Renal cortical epithelial cell (primary cell): ENCODE measurements at regions not wholly inside any gene's neighbourhood (a gene's known extent, or its start where the extent isn't known, plus 50 kb on each side); places are given as distances from the start of the nearest gene placed in this dataset.

Experiments used
- DNase-seq: peaks from one replicate; pipeline ENCODE4 v3.0.0-alpha.2; 2011; ENCODE audit warnings: low read depth

DNA sequence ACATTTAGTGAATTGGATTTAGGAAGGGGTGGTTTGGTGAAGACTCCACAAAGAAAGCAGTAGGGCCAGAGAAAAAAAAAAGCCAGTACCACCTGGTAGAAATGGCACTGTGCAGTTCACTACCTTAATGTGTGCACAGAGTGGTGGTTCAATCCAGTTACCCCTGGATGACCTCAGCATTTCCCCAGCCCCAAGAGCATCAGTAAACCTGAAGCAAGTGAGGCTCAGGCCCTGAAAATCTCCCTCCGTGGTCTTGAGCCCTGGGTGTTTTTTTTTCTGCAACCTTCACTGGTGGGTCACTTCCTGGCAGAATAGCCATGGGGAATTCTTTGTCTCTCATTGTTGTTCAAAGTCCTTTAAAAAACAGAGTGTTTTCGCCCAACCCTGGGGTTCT is 202.9 kb downstream of the GADD45G start:
- DNase-seq: peak; percentile 35

DNA sequence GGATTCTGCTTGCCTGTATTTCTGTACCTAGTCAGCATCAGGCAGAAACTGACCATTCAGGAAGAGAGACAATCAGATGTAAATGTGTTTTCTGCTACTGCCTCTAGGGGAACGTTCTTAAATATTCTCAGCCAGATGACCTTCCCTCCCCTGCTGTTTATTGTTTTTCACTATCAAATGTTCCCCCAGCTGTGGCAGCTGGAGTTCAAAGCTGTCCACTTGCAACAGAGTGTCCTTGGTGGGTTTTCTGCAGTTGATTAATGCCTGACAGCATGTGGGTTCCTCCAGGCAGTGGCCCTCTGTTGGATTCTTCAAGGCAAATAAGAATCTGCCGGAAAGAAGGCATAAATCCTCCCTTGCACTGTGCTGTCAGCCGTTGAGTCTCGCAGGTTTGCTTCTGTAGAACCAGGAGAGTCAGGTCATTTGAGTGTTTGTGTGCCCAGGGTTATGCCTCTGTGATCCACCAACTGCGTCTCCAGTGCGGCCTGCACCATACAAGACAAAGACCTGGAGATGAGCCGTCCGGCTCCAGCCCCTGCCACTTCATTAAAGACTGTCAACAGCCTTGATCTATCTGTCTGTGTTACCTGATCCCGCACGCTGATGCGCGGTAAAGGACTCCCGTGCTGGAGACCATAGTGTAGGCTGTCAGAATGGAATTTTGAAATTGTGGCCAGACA is 203.4 kb downstream of the GADD45G start:
- no peak for DNase-seq

DNA sequence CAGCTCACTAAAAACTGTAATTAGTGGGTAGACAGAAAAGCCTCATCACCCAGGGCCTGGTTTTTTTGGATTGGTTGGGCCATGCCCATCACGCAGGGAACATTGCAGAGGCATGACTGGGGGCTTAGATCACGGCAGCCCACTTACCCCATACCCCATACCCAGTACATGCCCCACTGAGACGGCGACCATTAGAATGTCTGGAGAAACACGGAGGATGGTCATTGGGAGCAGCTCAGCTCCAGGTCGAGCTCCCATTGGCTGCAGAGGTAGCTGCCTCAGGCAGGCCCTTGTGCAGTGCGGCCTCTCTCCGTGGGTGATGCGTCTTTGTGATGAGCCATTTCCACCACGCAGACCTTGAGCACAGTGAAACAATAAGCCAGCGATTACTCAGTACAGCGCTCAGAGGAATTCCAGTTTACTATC is 204.0 kb downstream of the GADD45G start:
- peak; percentile 30 for DNase-seq

DNA sequence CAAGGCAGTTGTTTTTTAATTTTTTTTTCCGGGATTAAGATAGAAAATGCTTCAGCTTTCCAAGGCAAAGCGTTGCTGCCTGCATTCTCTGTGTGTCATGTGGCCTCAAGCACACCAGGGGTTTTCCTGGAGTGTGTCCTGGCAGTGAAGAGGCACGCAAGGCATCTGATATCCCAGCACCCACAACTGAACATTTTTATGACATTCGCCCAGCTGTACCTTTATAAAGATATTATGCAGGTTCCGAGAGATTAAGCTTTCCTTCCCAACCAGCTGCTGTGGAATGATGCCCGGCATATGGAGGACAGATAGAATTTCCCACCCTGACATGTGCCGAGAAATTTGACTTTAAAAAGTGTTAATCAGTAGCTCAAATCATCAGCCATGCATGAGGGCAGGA is 205.6 kb downstream of the GADD45G start:
- peak; percentile 75 for DNase-seq

DNA sequence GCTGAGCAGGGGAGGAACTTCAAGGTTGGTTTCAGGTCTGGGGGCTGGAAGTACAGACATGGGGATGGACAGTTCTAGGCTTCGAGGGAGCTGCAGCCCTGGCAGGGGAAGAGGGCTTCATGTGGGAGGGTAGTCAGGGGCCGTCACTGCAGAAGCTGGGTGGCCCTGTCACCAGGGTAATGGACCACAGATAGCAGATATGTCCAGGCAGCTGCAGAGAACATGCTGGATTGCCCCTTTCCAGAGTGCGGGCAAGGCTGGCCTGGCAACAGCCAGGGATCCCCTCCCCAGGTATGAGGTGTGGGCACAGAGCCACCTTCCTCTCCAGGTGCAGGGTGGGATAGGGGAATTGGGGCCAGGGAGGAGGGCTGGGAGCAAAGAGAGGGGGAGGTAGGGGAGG is 206.5 kb downstream of the GADD45G start:
- DNase-seq: no peak

DNA sequence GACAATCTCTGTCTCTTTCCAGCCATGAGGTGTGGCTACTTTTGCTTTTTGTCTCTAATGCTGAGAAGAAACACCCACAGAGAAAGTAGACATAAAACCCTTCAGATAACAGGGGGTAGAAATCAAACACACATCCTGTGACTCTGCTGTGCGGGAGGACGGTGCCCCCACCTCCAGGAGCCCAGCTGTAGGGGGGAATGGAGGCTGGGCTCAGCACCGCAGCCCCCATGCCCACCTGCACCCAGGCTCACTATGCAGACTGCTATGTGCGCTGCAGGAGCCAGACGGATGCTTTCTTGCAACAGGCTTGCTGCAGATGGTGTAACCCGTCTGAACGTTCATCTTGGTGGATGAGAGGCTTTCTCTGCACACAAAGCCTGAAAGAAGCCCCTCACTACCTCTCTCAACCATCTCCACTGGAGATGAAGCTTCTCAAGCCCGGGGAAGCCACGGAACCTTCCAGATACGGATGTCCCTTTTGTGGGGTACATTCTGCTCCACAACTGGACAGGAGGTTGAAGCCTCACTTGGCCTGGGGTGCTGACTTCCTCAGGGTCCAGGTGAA is 207.2 kb downstream of the GADD45G start:
- DNase-seq: no peak

DNA sequence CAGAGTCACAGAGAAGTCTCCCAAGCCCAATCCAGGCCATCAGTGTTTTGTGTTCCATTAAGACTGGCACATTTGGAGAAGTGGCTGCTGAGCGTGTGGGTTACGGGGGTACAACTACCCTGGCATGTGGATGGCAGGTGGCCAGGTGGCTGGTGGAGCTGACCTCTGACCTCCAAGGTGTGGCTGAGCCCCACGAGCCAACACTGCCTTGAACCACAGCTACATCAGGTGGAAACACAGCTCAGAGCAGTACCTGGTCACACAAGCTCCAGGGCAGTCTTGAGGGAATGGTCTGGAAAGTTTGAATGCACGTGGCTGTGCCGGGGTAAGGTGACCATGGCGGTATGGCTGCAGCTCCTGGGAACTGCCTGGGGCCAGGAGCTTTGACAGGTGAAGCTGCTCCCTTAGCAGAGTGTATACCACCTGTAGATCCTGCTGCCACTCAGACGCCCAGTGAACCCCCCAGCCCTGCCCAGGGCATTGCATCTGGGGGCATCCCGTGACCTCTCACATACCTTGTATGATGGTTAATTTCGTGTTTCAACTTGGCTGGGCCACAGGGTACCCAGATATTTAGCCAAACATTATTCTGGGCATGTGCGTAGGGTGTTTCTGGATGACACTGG is 207.9 kb downstream of the GADD45G start:
- no peak for DNase-seq

DNA sequence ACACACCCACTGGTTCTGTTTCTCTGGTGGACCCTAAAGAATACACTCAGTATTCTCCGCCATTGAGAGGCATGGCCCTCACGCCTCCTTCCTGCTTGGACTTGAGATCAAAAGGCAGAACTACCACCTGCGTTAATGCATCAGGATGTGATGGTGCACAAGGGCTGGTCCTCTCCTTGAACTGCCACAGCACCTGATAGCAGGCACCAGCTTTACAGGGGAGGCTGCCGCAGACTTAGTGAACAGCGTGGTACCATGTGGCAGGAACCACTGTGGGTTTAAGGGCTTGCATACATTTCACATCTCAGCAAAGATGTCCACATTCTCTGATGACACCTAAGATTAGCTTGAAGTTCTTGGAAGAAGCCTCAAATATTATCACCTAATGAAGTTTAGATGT is 208.7 kb downstream of the GADD45G start:
- DNase-seq: no peak

DNA sequence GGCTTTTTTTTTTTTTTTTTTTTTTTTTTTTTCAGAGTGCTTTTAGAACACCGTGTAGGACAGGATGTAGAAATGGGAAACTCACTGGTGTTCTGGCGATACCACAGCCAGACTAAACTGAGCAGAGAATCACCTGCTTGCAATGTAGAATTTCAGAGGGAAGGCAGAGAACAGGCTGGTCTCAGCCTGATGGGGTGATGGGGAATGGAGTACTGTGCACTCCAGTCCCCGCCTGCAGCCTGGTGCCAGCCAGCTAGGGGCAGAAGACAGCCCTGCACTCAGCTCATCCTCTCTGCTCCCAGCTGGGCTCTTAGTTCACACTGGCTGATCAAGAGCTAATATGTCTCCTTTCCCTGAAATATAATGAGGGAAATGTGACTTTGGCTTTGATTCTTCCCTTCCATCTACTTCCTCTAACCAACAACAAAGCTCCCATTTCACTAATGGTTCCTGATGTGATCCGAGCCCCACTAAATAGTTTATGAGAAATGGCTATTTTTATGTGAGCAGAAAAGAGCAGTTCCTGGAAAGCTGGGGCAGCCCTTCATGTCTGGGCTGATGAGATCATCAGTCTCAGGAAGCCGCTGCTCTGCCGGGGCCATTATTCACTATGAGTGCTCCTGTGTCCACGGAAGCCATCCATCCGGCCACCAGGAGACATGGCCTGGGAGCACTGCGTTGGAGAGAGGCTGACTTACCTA is 209.7 kb downstream of the GADD45G start:
- DNase-seq: no peak

DNA sequence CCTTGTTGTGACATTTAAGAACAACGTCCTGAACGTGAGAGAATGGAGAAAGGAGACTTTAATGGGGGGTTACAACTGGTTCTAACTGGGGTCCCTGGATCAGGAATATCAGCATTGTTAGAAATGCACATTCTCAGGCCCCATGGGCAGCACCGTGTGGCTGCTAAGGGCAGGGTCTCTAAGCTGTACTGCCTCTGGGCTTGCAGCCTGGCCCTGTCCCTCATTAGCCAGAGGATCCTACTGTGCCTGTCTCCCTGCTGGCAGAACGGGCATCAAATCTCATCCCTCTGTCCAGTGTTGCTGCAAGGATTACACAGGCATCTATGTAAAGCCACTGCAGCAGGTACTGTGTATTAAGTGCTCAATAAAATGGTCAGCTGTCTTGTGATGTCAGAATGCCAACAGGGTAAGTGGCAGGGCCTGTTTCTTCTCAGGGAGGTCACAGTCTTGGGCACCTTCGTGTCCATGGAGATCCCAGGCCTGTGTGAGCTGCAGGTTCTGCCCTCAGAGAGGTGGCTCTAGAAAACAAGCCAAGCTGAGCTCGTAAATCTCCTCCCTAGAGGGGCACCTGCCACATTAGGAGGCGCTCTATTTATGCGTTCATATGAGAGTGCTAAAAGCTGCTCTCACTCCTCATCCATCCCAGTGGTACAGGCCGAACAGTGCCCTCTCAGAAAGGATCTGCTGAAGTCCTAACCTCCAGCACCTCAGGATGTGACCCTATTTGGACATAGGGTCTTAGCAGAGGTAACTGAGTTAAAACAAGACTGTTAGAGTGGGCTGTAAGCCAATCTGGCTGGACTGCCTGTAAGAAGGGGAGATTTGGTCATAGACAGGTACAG is 210.5 kb downstream of the GADD45G start:
- no peak for DNase-seq

DNA sequence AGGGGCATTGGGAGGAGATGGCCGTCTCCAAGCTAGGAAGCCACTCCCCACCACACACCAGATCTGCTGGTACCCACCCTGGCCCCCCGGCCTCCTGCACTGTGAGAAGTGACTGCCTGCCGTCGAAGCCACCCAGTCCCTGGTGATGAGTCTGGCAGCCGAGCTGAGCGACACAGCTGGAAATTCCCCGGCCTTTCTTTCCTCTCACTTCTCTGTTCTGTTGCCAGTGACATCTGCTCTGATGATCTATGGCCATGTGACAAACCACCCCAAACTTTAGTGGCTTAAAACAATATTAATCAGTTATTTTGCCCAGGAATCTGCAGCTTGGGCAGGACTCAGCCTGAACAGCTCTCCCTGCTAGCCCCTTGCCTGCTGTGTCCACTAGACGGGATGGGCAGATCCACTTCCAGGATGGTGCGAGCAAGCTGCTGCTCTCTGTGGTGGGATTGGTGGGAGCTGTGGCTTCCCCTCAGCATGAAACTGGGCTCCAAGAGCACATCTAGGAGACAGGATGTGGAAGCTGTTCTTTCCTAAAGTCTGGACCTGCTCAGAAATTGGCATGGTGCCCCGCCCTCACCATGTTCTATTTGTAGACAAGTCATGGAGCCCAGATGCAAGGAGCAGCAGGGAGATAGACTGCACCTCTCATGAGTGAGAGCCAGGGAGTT is 211.2 kb downstream of the GADD45G start:
- DNase-seq: no peak

DNA sequence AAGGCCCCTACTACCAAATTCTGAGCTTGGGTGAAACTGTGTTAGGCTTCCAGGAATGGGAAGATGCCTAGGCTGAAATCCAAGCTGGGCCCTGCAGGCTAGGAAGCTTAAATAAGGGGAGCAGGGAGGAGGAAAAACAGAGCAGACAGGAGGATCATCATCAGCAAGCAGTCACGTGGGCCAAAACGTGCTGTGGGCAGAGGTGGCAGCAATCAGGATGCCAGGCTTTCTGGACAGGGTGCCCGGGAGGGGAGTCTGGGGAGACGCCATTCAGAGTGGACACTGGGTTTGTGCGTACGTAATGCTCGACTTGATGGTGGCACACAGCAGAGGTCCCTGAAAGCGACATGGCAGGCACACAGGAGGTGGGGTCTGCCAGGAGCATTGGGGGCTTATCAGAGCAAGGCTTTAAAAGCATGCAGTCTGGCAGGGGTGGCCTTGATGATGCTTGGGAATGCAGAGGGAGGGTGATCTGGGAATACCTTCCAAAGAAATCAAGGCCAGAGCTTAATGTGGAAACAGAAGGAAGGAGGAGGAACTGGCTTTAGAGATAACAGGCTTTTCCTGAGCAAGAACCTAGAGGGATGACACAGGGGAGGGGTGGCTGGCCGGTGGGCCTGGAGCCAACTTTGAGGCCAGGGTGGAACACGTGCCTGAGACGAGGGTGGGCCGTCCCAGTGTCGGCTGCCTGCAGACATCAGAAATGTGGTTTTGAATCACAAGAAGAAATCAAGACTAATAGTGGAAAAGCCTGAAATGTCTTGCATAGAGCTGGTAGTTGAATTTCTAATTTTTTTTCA is 212.5 kb downstream of the GADD45G start:
- no peak for DNase-seq

DNA sequence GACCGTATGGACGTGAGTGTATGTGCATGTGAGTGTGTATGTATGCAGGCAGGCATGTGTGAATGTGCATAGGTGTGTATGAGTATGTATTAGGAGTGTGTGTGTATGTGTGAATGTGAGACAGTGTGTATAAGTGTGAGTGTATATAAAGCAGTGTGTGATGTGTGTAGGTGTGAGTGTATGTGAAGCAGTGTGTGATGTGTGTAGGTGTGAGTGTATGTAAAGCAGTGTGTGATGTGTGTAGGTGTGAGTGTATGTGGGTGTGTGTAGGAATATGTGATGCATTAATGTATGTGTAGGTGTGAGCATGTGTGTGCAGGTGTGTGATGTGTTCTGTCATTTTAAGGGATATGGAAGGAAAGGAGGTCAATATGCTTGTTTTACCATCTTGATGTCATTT is 215.5 kb downstream of the GADD45G start:
- no peak for DNase-seq

DNA sequence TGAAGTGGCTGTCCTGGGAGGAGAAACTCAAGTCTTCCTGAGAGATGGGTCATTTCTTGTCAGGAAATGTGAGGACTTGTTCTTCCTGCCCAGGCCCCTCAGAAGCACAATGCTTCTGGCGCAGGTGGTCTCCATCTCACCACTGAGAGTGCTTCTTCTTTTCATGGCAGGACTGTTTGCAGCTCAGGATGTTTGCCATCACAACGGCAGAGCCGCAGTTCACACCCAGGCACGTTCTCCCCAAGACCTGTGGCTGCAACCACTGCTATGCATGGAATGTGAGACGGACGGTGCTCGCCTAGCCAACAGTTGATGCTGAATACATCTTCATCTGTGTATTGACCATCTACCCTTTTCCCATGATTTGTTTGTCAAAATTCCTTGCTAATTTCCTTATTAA is 216.3 kb downstream of the GADD45G start:
- no peak for DNase-seq

DNA sequence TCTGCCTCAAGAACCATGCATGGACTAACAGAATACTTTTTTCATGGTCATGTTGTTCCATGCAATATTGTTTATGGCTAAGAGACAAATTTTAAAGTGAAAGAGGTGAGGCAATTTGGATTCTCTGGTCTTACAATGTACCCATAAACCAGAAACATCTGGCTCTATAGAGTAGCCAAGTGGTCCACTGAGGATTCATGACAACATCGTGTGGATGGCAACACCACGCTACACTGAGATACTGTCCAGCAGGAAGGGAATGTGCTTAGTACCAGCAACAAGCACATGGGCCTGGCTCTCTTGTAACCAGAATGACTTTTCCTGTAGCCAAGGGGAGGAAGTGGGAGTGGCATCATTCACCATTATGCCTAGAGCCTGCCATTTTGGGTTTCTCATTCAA is 218.2 kb downstream of the GADD45G start:
- no peak for DNase-seq

DNA sequence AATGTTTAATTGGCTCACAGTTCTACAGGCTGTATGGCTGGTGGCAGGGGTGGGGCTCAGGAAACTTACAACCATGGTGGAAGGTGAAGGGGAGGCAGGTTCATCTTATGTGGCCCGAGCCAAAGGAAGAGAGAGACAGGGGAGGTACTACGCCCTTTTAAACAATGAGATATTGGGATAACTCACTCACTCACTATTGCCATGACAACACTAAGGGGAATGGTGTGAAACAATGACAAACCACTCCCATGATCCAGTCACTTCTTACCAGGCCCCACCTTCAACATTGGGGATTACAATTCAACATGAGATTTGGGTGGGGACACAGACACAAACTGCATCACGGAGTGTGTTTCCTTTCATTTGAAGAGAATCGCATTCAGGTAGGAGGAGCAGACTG is 220.9 kb downstream of the GADD45G start:
- no peak for DNase-seq

DNA sequence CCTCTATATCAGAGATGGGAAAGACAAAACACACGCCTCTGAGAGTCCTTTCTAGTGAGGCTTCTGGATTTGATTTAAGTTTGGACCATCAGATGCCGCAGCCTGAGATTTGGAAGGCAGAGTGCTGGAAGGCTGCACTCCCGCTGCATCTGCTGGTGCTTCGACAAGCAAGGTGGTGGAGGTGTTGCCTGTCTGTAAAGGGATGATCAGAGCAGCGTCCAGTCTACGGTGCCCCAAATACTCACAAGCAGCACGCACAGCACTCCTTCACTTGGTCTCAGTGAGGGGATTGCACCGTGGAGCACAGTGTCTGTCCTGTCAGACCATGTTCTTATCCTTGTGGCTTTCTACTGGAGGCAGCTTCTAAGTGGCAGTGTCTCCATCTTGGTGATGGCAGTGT is 221.4 kb downstream of the GADD45G start:
- DNase-seq: no peak

DNA sequence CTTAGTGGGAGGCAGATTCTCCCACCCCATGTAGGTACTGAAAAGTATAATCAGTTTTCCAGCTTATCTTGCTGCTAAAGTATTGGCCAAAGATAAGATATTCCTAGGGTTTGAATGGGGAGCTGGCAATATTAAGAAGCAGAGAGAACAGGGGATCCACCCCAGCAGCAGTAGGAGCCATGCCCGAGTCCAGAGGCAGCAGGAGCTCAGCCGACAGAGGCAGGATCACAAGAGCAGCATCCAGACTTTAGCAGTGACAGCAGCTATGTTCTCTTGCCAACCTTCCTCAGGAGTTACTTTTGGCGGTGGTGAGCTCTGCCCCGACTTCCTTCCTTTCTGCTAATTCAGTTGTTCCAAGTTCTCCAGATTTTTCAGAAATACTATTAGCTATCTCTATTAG is 224.5 kb downstream of the GADD45G start:
- no peak for DNase-seq

DNA sequence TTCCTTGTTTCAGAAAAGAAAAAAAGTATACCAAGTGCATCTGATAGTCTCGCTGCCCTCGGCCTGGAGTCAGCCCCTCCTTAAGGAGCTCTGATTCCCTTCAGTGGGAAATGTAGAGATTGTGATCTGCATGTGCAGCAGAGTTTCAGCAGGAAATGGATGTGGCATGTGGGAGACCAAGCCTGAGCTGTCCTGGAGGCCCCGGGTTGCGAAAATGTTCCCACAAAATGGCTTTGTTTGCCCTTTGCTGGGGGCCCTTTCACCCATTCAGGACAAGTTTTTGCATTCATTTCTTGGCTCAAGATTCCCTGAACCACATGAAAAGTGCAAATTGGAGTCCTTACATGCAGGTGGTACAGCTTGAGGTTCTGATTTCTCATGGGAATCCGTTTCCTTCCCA is 230.9 kb downstream of the GADD45G start:
- DNase-seq: peak; percentile 17

DNA sequence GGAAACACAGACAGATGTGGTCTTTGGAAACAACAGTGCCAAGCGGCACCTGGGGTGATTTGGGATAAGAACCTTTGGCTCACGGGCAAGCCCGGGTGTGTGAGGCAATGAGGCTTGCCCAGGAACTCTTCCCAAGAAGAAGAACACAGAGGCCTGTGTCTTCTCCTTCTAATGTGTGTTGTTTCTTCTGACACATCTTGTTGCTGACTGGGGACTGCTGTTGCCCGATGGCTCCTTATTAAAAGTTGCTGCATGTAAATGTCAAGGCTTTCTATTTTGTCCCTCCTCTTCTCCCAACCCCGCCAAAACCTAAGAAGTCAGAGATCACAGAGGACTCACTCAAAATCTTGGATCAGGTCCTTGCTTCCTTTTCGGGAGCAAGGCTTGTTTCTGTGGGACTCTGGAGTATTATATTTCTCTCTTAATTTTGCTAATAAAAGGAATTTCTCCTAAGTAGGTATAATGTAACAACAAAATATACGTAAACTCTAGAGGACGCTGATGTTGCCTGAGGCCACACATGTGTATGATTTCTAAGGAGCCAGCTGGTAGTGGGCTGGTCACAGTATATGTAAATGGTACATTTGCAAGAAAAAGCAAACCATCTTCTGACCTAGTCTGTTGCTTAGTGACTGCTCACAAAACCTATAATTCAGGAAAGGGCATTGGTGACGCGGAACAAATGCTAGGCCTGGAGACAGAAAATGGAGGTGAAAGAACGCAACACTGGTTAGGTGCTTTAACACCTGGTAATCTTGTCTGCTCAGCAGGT is 232.5 kb downstream of the GADD45G start:
- DNase-seq: no peak
